ENCODE measurements at regions not wholly inside any gene's neighbourhood (a gene's known extent, or its start where the extent isn't known, plus 50 kb on each side); places are given as distances from the start of the nearest gene placed in this dataset.

GRCh38 chr13:58239774-58240268, 608.3 kb downstream of the PCDH17 start:
- Histone ChIP-seq H3K4me2 (no peak overlapping the region), H3K9me3 (replicated peaks in 1 of 11) (0 out of 22 replicates have a peak, but pooled peaks cover 0 to 6% (median 0%) of the 10 kb centered on the region in 11 experiments)
- TF ChIP-seq Cebpa-rat (IDR thresholded peaks at IDR 0.05) = no peak

GRCh38 chr13:58247080-58247479, 615.5 kb downstream of the PCDH17 start:
- TF ChIP-seq Cebpa-rat (IDR thresholded peaks at IDR 0.05) = no peak

More at GRCh38 chr13:58239774-58240268, 608.3 kb downstream of the PCDH17 start:
- no peaks in the 10 kb centered on the region for H3K27me3 ChIP-seq
- no peaks in the 10 kb centered on the region for H4K20me1 ChIP-seq
- no peaks in the 10 kb centered on the region for H3K4me1 ChIP-seq
- no peaks in the 10 kb centered on the region for H3K36me3 ChIP-seq
- no peak overlapping the region for H3K27ac ChIP-seq
- no peak overlapping the region for H3K4me3 ChIP-seq
- no peak overlapping the region for H3K9ac ChIP-seq

GRCh38 chr13:58254943-58255342, 623.4 kb downstream of the PCDH17 start:
- Histone ChIP-seq H3K27ac (no peak overlapping the region), H3K36me3 (no peaks in the 10 kb centered on the region), H3K9ac (no peak overlapping the region), H3K4me1 (no peaks in the 10 kb centered on the region), H3K4me2 (no peak overlapping the region), H3K27me3 (no peaks in the 10 kb centered on the region), H4K20me1 (no peaks in the 10 kb centered on the region), H3K4me3 (no peak overlapping the region), H3K9me3 (replicated peaks in 1 of 11) (no peaks in the 10 kb centered on the region)
- no peak for TF ChIP-seq Cebpa-rat (IDR thresholded peaks at IDR 0.05)

More at GRCh38 chr13:58247080-58247479, 615.5 kb downstream of the PCDH17 start:
- Histone ChIP-seq H3K27me3 (no peaks in the 10 kb centered on the region), H3K36me3 (no peaks in the 10 kb centered on the region), H3K27ac (no peak overlapping the region), H3K9ac (no peak overlapping the region), H3K4me1 (no peaks in the 10 kb centered on the region), H3K4me3 (no peak overlapping the region), H3K9me3 (replicated peaks in 1 of 11) (0 out of 22 replicates have a peak, but pooled peaks cover 0 to 6% (median 0%) of the 10 kb centered on the region in 11 experiments), H4K20me1 (no peaks in the 10 kb centered on the region), H3K4me2 (no peak overlapping the region)

- Histone ChIP-seq H3K4me3 (no peak overlapping the region), H3K9me3 (replicated peaks in 1 of 11) (no peaks in the 10 kb centered on the region), H3K9ac (no peak overlapping the region), H3K4me2 (no peak overlapping the region), H4K20me1 (no peaks in the 10 kb centered on the region), H3K36me3 (no peaks in the 10 kb centered on the region), H3K4me1 (no peaks in the 10 kb centered on the region), H3K27ac (no peak overlapping the region), H3K27me3 (no peaks in the 10 kb centered on the region)
- no peak for TF ChIP-seq Cebpa-rat (IDR thresholded peaks at IDR 0.05)
Observed at GRCh38 chr13:58266271-58266670, 634.7 kb downstream of the PCDH17 start.

GRCh38 chr13:58298556-58299135, 667.1 kb downstream of the PCDH17 start:
- Histone ChIP-seq H3K27me3 (no peaks in the 10 kb centered on the region), H3K9ac (no peak overlapping the region), H3K36me3 (no peaks in the 10 kb centered on the region), H3K27ac (no peak overlapping the region), H3K4me2 (no peak overlapping the region), H4K20me1 (no peaks in the 10 kb centered on the region), H3K4me1 (peaks cover 0 to 18% (median 0%) of the 10 kb centered on the region in 10 experiments; a peak in 3 of 20 replicates), H3K4me3 (no peak overlapping the region), H3K9me3 (replicated peaks in 1 of 11) (no peaks in the 10 kb centered on the region)
- no peak for TF ChIP-seq Cebpa-rat (IDR thresholded peaks at IDR 0.05)

- TF ChIP-seq Cebpa-rat (IDR thresholded peaks at IDR 0.05) = no peak
- Histone ChIP-seq H3K4me1 (peaks cover 0 to 18% (median 0%) of the 10 kb centered on the region in 10 experiments; a peak in 3 of 20 replicates), H3K27me3 (no peaks in the 10 kb centered on the region), H3K27ac (peak overlapping the region in 1 of 11 experiments; percentile 28; a peak in 1 of 22 replicates), H4K20me1 (no peaks in the 10 kb centered on the region), H3K4me2 (peak overlapping the region in 2 of 11 experiments; percentile 26; a peak in 2 of 22 replicates), H3K9ac (no peak overlapping the region), H3K4me3 (no peak overlapping the region), H3K9me3 (replicated peaks in 1 of 11) (no peaks in the 10 kb centered on the region), H3K36me3 (no peaks in the 10 kb centered on the region)
Observed at GRCh38 chr13:58300224-58300623, 668.7 kb downstream of the PCDH17 start.

GRCh38 chr13:58300974-58301681, 669.6 kb downstream of the PCDH17 start:
- Histone ChIP-seq H4K20me1 (no peaks in the 10 kb centered on the region), H3K4me1 (peaks cover 0 to 18% (median 0%) of the 10 kb centered on the region in 10 experiments; a peak in 3 of 20 replicates), H3K27ac (no peak overlapping the region), H3K9ac (no peak overlapping the region), H3K27me3 (no peaks in the 10 kb centered on the region), H3K9me3 (replicated peaks in 1 of 11) (no peaks in the 10 kb centered on the region), H3K4me3 (no peak overlapping the region), H3K36me3 (no peaks in the 10 kb centered on the region), H3K4me2 (peak overlapping the region in 1 of 11 experiments; percentile 26; a peak in 1 of 22 replicates)
- TF ChIP-seq Cebpa-rat (IDR thresholded peaks at IDR 0.05) = no peak

GRCh38 chr13:58302349-58302748, 670.8 kb downstream of the PCDH17 start:
- no peak overlapping the region for H3K4me3 ChIP-seq
- H3K27ac ChIP-seq = no peak overlapping the region
- no peak for TF ChIP-seq Cebpa-rat (IDR thresholded peaks at IDR 0.05)
- no peaks in the 10 kb centered on the region for H3K9me3 ChIP-seq (replicated peaks in 1 of 11)
- H3K4me2 ChIP-seq = no peak overlapping the region
- H3K9ac ChIP-seq = no peak overlapping the region
- no peaks in the 10 kb centered on the region for H4K20me1 ChIP-seq
- H3K4me1 ChIP-seq = peaks cover 0 to 13% (median 0%) of the 10 kb centered on the region in 10 experiments; a peak in 3 of 20 replicates
- no peaks in the 10 kb centered on the region for H3K27me3 ChIP-seq
- H3K36me3 ChIP-seq = no peaks in the 10 kb centered on the region

GRCh38 chr13:58306062-58306461, 674.5 kb downstream of the PCDH17 start:
- Histone ChIP-seq H3K9ac (no peak overlapping the region), H3K36me3 (no peaks in the 10 kb centered on the region), H3K4me3 (no peak overlapping the region), H3K27ac (no peak overlapping the region), H3K9me3 (replicated peaks in 1 of 11) (no peaks in the 10 kb centered on the region), H3K4me2 (no peak overlapping the region), H3K4me1 (no peaks in the 10 kb centered on the region), H3K27me3 (no peaks in the 10 kb centered on the region), H4K20me1 (no peaks in the 10 kb centered on the region)
- TF ChIP-seq Cebpa-rat (IDR thresholded peaks at IDR 0.05) = no peak

All from BLaER1 treated with 17β-estradiol and CSF1 and Interleukin-3, amounts not matched to agents 10 nM and 100 nM (cell line).